GM18858 (cell line): ENCODE measurements at regions not wholly inside any gene's neighbourhood (a gene's known extent, or its start where the extent isn't known, plus 50 kb on each side); places are given as distances from the start of the nearest gene placed in this dataset.

Experiments
- ATAC-seq: cut with Tn5 transposase; IDR thresholded peaks from one replicate; pipeline ENCODE4 v1.9.1; 2021; ENCODE audit not compliant: unreplicated experiment

DNA sequence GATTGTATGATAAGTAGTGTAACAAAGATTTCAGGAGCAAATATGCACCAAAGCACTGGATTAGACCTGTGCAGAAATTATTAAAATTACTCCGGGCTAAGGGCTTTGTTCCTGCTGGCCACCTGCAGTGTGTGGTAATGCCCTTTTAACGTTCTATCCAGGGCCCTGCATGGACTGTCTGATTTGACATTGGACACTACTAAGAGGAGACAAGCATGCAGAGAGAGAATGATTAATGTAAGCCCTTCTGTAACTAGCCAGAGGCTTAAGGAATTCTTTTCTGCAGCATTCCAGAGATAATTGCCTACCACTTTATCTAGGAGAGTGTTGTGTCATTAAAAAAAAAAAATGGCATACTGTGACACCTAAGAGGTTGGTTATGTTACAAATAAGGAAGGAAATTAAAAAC, 117.0 kb downstream of the PCDH7 start:
- ATAC-seq = no peak

DNA sequence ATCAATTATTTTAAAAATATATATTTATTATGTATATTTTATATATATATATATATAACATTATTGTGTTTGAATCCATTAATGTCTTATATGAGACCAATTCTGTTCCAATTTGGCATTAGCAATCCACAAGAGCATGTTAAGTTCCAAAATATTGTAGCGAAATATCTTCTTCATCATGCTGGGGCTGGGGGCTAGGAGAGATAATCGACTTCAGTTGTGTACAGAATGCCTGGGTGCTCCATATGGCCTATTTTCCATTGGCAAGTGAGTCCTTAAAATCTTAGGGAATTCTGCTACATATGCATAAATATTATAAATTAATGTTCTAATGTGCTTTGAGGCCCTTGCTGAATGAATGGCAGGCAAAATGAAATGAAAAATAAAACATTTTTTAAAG, 117.7 kb downstream of the PCDH7 start:
- ATAC-seq = no peak

DNA sequence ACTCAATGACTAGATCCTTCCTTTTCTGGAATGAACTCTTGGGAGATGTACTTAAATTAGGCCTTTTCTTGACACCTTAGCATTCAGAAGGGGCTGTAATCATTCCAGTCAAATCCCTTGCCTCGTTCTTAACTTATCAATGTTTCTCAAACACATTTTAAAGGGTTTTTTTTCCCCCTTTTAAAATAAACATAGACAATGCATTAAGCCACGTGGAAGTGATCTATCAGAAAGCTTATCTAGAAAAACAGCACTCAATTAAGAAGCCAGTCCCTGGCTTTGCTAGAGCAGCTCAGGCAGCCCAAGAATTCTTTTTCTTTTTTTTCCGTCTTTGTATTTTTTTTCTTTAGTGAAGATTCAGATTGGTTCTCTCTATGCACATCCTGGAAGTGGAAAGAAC, 118.2 kb downstream of the PCDH7 start:
- ATAC-seq = no peak

DNA sequence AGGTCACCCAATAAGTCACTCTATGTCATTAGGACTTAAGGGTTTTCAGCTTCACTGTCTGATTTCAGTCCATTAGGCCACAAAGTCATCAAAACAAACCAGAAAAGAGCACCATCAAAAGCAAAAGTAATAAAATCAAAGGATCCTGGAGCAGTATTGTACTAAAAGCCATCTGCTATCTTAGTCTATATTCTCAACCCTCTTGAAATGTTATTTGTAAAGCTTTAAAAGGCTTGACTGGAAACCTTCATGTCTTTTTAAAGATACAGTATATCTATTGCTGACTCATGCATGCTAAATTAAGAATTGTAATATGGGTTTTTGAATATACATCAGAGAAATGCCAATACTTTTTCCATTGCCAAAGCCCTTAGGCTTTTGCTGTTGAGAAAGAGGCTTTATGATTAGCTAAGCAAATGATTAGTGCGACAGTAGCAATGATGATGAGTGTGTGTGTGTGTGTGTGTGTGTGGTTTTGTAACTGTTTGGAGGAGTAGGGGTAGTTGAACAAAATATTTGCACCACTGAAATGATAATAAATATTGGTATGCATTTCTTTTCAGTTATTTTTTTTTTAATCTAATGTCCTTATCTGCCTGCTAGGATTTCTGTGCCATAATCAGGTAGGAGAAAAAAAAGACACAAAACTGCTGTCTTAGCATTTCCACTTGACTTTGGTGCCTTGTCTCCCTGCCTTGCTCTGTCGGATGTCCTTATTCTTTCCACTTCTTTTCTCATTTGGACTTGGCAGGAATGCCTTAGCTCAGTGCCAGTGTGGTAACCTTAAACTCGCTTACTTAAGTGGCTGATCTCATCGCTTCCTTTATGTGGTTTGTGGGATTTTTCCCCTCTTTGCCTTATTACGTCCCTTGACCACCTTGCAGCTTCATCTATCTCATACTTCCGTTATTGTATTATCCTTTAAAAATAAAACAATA, 119.7 kb downstream of the PCDH7 start:
- ATAC-seq = no peak

DNA sequence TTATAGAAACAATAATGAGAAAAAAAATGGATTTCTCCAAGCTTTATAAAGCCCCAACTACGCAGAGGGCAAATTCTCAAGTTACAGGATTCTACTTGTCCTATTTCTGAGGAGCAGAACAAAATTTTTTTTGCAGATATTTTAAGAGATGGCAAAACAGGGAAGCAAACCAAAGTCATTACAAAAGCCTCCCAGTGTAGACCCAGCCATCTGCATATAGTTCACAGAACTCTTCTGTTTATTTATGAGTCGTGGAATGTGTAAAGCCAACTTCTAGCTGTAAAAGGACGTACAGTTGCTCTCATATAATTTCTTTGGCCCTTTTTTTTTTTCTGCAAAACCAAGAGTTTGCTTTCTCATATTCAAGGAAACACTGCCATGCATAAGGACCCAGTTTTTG, 120.4 kb downstream of the PCDH7 start:
- no peak for ATAC-seq

DNA sequence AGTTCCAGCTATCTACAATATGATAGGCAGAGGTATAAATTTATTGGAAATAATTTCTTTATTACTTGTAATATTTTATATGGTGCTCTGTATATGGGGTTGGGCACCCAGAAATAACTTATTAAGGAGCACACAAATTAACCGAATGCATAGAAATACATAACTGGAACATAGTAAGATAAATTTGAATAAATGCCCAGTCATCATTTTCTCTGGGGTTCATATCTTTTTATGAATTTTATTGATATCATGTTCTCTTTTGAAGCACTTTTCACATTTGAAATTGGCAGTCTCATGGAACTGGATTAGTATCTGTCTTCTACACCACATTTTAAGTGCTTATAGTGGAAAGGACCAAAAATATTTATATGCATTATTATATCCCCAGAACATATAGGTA, 122.0 kb downstream of the PCDH7 start:
- ATAC-seq = no peak

DNA sequence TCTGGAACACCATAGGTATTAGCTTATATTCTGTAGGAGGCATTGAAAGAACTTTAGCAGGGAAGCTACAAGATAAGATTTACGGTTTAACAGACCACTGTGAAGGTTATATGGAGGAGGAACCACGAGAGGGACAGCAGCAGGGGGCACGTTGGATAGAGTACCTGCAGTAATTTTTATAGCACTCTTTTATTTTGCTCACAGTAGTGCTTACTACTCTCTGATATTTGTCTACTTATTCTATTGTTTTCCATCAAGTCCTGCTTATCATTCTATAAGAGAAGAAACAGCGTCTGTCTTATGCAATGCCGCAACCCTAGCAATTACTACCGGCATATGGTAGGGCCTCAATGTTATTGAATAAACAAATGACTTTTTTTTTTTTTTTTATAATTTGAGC, 122.5 kb downstream of the PCDH7 start:
- ATAC-seq = no peak

DNA sequence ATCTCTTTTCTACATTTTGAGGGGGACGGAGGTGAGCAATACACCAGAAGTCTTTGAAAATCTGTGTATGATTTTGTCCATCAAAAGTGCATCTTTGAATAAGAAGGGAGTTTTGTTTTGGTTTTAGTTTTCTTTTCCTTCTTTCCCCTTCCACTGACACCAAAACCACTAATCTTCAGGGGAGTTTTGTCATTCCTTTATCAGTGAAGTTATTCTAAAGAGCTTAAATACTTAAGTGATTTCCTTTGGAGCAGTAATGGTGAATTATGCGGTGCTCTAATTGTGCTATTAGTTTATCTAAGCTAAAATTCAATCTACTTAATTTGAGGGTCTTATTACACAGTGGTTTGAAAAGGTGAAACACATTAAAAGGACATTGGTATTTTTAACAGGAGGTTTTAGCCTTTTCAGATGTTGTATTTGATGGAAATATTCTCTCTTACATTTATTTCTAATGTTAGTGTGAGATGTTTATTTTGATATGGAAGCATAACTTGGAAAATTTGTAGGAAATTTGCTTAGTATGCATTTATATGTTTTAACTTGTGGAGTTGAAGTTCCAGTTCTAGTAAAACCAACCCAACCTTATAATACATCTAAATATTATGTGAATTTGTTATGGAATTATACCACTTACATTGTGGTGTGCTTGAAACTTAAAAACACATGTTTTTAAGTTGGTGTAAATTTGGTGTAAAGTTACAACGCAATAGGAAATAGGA, 124.9 kb downstream of the PCDH7 start:
- ATAC-seq = no peak

DNA sequence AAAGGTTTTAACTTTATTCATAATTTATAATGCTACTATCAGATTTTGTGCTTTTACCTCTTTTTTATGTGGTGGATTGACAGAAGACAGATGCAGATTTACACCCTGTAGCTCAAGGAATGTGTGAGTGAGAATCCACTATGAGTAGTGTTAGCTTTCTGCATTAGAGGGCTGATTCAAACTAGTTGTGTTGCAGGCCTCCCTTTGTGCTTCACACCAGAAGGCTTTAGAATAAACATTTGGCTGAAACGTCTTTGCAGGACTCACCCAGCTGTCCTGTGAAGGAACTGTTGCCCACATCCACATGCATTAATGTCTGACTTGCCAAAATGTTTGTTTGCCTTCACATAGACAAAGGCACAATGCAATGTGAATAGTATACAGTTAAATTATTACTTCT, 127.0 kb downstream of the PCDH7 start:
- no peak for ATAC-seq

DNA sequence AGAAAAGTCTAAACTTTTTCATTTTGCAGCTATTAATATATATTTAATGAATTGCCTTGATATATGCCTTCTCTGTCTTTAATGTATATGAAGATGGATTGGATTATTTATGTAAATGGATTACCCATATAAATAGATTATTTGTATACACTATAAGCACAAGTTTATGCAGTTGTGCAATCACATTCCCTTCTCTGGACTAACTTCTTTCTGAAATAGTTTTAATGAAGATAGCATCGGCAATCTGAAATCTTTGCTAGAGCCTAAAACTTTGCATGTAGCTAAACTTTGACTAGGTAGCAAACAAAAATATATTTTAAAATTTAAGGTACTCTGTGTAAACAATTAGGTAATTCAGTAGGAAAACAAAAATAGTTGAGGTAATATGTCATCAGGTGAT, 127.8 kb downstream of the PCDH7 start:
- no peak for ATAC-seq

DNA sequence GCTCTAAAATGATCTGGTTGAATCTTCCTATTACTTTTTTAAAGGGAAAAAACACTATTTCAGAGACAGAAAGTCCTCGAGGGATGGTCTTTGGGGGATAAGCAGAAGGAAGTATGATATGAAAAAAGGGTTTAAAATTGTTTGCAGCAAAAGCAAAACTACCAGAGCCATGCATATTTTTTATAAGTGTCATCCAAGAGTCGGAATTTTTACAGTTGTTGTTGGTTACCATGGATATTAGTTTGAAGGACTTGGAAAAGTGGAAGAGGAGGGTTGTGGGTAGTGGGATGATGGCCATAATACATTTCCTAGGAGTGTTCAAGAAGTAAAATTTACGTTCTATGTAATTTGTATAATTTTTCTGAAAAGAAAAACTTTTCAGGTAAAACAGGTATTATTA, 134.4 kb downstream of the PCDH7 start:
- no peak for ATAC-seq

DNA sequence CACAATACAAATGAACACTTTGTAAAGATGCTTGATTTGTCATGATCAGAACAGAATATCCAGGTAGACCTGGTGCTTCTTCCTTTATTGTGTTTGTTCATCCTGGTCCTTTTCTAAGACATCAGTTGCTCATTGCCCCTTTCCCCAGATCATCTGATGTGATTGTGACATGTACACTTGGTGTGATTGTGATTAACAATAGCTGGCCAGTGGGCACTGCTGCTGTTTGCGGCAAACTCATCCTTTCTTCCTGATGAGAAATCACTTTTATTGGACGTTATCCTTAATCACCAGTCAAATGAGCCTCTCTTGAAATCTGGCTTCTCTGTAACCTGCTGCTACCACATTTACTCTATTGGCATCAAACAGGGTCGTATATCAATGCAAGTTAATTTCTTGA, 135.1 kb downstream of the PCDH7 start:
- no peak for ATAC-seq

DNA sequence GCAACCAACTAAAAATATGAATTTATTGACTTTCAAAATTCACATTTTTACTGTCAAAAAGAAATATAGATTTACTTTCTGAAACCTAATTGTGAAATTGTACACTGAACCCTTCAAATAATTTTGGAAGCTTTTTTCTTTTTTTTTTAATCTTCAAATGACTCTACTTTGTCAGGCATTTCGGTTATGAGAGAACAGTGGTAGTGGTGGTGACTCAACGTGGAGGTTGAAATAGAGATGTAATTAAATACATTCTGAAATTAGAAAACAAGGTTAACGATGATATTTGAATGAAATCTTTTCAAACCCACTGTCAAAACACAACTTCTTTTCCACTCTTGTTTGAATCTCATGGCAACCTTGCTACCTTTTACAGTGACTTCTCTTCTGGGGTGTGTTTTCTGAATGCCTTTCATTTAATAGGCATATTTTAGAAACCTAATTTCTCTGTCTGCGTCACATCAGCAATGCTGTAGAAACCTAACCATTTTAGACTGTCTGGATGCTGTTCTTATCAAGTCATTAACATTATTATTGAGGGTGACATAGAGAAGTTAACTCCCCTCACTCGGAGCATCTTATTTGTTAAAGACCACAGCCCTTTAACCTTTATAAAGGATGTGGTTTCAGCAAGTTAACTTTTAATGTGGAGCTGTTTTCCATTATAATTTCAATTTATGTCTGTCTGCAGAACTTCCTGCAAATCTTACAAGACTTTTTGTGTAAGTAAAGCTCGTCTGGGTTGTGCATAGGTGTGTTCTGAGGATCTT, 136.8 kb downstream of the PCDH7 start:
- no peak for ATAC-seq

DNA sequence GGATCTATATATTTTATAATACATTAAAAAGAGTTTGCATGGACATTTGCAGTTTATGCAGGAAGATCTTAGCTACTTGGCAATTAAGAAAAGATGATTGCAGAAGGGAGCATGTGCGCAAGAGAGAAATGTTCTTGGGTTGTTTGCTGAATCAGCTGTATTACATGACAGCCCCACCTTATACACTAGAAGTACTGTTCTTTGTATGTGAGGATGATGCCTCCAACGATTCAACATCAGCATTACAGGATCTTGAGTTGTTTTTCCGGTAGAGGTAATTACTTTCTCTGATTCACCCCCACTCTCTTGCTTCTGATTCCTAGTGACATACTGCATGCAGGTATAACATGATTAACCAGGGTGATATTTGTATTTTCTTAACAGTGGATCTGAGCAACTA, 140.8 kb downstream of the PCDH7 start:
- no peak for ATAC-seq

DNA sequence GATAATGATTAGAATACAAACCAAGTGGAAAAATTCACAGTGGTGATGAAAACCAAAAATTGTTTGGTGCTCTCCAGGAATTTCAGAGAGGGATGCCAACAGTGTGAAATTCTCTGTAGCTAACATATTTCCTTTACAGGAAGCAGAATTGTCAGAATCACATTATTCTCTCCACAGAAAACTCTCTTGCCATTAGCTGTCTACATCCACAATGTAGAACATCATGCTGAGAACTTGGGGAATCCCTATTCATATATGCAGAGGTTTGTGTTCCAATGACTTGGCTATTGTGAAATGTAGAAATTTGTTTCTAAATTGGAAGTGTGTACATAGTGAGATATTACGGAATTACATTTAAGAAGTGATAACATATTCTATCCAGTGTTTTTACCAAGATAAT, 142.0 kb downstream of the PCDH7 start:
- ATAC-seq = no peak

DNA sequence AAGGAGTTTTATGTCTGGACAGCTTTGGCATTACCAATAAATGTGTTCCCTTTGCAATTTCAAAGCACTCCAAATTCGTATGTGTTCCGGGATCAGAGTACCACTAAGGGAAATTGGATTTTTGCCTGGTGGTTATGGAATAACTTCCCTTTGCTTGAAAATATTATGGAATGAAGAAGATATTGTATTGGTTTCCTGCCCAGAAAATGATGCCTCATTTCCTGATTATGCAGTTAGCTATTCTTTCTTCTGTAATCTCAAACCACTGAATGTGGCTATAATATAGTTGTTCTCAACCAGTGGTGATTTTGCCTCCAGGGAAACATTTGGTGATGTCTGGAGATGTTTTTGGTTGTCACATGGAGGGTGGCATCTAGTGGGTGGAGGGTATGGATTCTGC, 142.9 kb downstream of the PCDH7 start:
- no peak for ATAC-seq

DNA sequence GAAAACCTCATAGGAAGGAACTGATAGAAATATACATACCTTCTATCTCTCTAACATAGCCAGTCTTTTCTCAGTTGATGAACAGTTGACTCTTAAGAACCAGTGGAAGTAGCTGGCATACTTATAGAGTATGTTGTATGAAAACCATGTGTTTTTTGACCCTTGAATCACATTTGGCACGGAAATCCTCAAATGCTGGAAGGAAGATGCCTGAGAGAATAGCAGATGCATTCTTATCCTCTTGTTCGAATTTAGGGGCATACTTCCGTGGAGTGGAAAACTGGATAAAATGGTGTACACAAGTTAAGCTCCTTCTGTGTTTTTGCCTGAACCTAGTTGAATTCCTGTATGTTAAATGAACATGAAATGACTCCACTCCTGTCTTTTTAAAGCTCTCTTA, 145.5 kb downstream of the PCDH7 start:
- no peak for ATAC-seq

DNA sequence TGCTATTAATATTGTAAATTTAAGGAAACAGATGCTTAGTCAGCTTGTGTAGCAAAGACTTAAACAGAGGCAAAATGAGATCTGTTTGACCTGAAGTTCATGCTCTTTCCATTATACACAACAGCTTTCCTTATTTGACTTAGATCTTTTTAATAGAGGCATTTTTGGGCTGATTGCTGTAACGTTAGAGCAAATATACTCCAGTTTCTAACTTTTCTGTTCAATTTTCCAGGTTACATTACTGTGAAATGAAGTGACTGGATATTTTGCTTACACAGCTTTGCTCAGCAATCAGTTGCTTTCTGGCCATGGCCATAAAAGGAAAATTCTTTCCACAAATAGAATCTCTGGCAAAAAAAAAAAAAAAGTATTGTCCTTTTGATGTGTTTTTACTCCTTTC, 146.2 kb downstream of the PCDH7 start:
- no peak for ATAC-seq

DNA sequence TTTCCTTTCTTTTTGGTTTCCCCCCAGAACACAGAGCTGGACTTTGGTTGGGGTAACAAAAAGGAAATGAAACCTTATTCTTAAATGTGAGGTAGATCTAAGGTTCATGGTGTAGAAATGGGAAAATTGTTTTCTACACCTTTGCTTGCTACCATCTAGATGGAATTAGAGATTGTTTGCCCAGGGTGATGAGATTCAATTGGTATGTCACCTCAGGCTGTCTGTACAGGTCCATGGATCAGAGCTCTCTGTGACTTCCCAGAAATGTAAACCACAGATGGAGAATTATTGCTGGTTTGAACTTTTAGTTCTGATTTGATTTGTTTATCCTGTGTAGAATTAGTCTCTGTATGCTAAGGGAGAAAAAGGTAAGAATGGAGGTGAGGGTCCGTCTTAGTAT, 146.7 kb downstream of the PCDH7 start:
- no peak for ATAC-seq

DNA sequence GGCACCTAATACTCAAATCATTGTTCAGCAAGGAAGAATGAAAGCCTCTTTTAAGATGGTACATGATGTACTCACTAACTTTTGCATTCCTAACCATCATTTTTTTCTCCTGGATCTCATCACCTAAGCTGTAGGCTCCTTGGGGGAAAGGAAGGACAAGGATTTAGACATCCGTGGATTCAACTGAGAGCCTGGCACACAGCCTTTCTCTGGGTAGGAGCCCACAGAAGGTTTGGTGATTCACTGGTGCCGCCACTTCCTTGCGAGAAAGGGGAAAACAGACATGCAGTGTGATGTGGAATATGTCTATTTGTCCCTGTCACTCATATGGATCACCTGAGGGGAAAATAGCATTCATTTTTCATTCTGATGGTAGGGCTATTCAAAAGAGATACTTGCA, 147.3 kb downstream of the PCDH7 start:
- ATAC-seq = no peak

DNA sequence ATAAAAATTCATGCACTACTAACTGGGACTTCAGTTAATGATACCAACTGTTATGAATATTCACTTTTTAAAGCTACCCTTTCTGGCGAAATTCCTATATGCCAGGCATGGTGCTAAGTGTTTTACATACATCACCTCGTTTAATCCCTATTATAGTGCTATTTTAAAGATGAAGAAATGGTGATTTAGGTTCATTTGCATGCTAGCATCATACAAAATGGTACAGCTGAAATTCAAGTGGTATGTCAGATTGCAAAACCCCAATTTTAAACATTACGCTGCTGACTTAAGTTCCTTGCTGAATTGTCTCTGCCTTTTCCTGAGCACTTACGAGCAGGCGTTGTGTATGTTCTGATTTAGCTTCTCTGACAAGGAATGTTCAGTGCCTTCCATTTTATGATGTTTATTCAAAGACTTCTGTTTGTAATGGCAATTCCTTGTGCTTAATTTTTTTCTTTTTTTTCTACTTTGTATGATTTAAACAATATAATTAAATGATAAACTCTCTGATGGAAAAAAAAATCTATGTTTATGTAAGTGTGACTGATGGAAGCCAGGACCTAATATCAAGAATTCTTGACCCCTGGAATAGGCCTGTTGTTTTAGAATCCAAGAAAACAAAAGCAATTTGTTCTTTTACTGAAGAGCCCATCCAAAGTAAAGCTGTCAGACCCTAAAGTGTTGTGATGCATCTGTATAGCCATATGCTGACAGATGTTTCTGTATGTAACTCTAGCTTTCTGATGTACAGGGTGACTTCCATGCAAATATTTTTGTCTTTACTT, 148.1 kb downstream of the PCDH7 start:
- no peak for ATAC-seq
